HepG2 (cell line): ENCODE measurements at regions not wholly inside any gene's neighbourhood (a gene's known extent, or its start where the extent isn't known, plus 50 kb on each side); places are given as distances from the start of the nearest gene placed in this dataset.

Experiments used
- ATAC-seq: fragments of 200-7000 bp; cut with Tn5 transposase; 3 replicates; pipeline ENCODE4 v1.9.1; 2020; ENCODE audit warnings: mild to moderate bottlenecking, moderate library complexity
- BruUV-seq: library from RNA; stranded (reverse); fragments of 400-500 nt; replicated peaks from 2 replicates; lab custom pipeline; 2021; lab: Mats Ljungman, UMichigan
- CTCF ChIA-PET: fragments of 300-600 bp; formaldehyde crosslinking; extraction: SDS; loops from one replicate; lab custom pipeline; 2021; ENCODE audit warnings: low total read pairs, inconsistent platforms, low intra/inter-chr PET ratio; lab: Yijun Ruan, JAX
- POLR2A ChIA-PET: fragments of 350-600 bp; sonication (Branson Sonifier 250); formaldehyde crosslinking; loops from one replicate; lab custom pipeline; 2020; ENCODE audit warnings: antibody characterized with exemption, inconsistent platforms; lab: Yijun Ruan, JAX
- DNase-seq: peaks from one replicate; pipeline ENCODE4 v3.0.0-alpha.2; 2015; ENCODE audit warnings: low spot score
- FAIRE-seq: peaks from 3 replicates; lab custom pipeline; 2011; peaks lifted over from hg19 to GRCh38; lab: Jason Lieb, UNC
- H2AFZ ChIP-seq: one replicate; pipeline ENCODE4 v1.6.1; 2011; ENCODE audit warnings: low read length, inconsistent platforms
- H3K27ac ChIP-seq: fragments of 300-600 bp; 3 replicates; pipeline ENCODE4 v1.8.0; 2011; ENCODE audit warnings: mixed run types, mild to moderate bottlenecking, mixed read lengths, low read length, inconsistent platforms; ENCODE audit not compliant: insufficient read depth; ENCODE audit errors: extremely low read length
- H3K27me3 ChIP-seq, 2 experiments: fragments of 200-600 bp in 1 of 2; 2 replicates in 1 of 2; 3 replicates in 1 of 2; pipeline versions ENCODE4 v1.6.0 to v1.8.0; 2011; ENCODE audit warnings: low read length in 2 of 2, mild to moderate bottlenecking in 2 of 2, moderate library complexity in 2 of 2, inconsistent platforms in 1 of 2; ENCODE audit not compliant: insufficient read depth in 2 of 2, control insufficient read depth in 1 of 2
- H3K36me3 ChIP-seq, 2 experiments: fragments of 200-600 bp in 1 of 2; replicated peaks in 1 of 2; 2 replicates in 1 of 2; 3 replicates in 1 of 2; pipeline versions ENCODE4 v1.5.1 to v1.8.0; 2011; ENCODE audit warnings: low read length in 2 of 2, inconsistent platforms in 1 of 2; ENCODE audit not compliant: insufficient read depth in 2 of 2, control insufficient read depth in 1 of 2
- H3K4me1 ChIP-seq: 2 replicates; pipeline ENCODE4 v1.5.1; 2012; ENCODE audit warnings: low read length, inconsistent platforms; ENCODE audit not compliant: insufficient read depth
- H3K4me2 ChIP-seq: 2 replicates; pipeline ENCODE4 v1.6.0; 2011; ENCODE audit warnings: low read depth, low read length, inconsistent platforms
- H3K4me3 ChIP-seq, 3 experiments: fragments of 200-600 bp in 1 of 3; sonication (generic), shearing (Covaris generic) in 1 of 3; replicated peaks in 1 of 3; 2 replicates each; pipeline ENCODE4 v1.5.1; 2011 to 2016; ENCODE audit warnings: low read length in 3 of 3, inconsistent platforms in 2 of 3, low read depth in 2 of 3, mild to moderate bottlenecking in 2 of 3, control low read depth in 1 of 3, mixed read lengths in 1 of 3; ENCODE audit not compliant: insufficient read depth in 1 of 3
- H3K79me2 ChIP-seq: one replicate; pipeline ENCODE4 v1.6.1; 2011; ENCODE audit warnings: low read length, inconsistent platforms; ENCODE audit not compliant: insufficient read depth
- H3K9ac ChIP-seq: 2 replicates; pipeline ENCODE4 v1.6.0; 2011; ENCODE audit warnings: mild to moderate bottlenecking, low read depth, low read length, inconsistent platforms; ENCODE audit not compliant: insufficient read depth
- H3K9me3 ChIP-seq: 2 replicates; pipeline ENCODE4 v1.5.1; 2012; ENCODE audit warnings: mild to moderate bottlenecking, low read length
- H4K20me1 ChIP-seq: 2 replicates; pipeline ENCODE4 v1.6.0; 2011; ENCODE audit warnings: inconsistent platforms, mild to moderate bottlenecking, low read length, moderate library complexity; ENCODE audit not compliant: insufficient read depth
- ARID2 ChIP-seq: sonication (generic); formaldehyde crosslinking; IDR thresholded peaks from 2 replicates; pipeline ENCODE4 v1.8.1; 2022; ENCODE audit warnings: mild to moderate bottlenecking, missing genetic modification reagents, borderline replicate concordance
- BHLHE40 ChIP-seq: IDR thresholded peaks from 2 replicates; pipeline ENCODE4 v1.6.1; 2011; ENCODE audit warnings: low read length, improper control_type of control experiment
- CBFB ChIP-seq: sonication (generic); formaldehyde crosslinking; IDR thresholded peaks from 2 replicates; pipeline ENCODE4 v1.4.0; 2020; ENCODE audit warnings: missing genetic modification reagents
- DPF2 ChIP-seq: sonication (generic); formaldehyde crosslinking; IDR thresholded peaks from 2 replicates; pipeline ENCODE4 v1.4.0; 2020; ENCODE audit warnings: mild to moderate bottlenecking, low read depth, missing genetic modification reagents, borderline replicate concordance
- KDM5A ChIP-seq: fragments of 200-600 bp; sonication (generic); IDR thresholded peaks from 2 replicates; pipeline ENCODE4 v1.7.0; 2018; ENCODE audit warnings: antibody characterized with exemption, mild to moderate bottlenecking, low read length, borderline replicate concordance
- MBNL3 ChIP-seq: fragments of 250-450 bp; sonication (Bioruptor Pico); conservative IDR thresholded peaks from 2 replicates; pipeline ENCODE4 v1.8.0; 2022; ENCODE audit warnings: mild to moderate bottlenecking, inconsistent platforms
- MEF2D ChIP-seq: sonication (generic); formaldehyde crosslinking; IDR thresholded peaks from 2 replicates; pipeline ENCODE4 v1.5.1; 2020; ENCODE audit warnings: mild to moderate bottlenecking, missing genetic modification reagents
- MXD4 ChIP-seq: IDR thresholded peaks from 2 replicates; pipeline ENCODE4 v1.6.1; 2016; ENCODE audit warnings: mild to moderate bottlenecking, missing biosample characterization, missing genetic modification reagents
- MYNN ChIP-seq: sonication (generic); formaldehyde crosslinking; IDR thresholded peaks from 2 replicates; pipeline ENCODE4 v1.4.0; 2020; ENCODE audit warnings: mild to moderate bottlenecking, low read depth, missing genetic modification reagents
- NPAS2 ChIP-seq: sonication (generic); formaldehyde crosslinking; IDR thresholded peaks from 2 replicates; pipeline ENCODE4 v1.8.0; 2022; ENCODE audit warnings: mild to moderate bottlenecking, missing genetic modification reagents, borderline replicate concordance
- ZEB1 ChIP-seq: IDR thresholded peaks from 2 replicates; pipeline ENCODE4 v1.6.1; 2012; ENCODE audit warnings: mild to moderate bottlenecking, low read depth, inconsistent platforms; ENCODE audit not compliant: insufficient replicate concordance
- ZNF713 ChIP-seq: sonication (generic); formaldehyde crosslinking; IDR thresholded peaks from 2 replicates; pipeline ENCODE4 v1.4.0; 2020; ENCODE audit warnings: mild to moderate bottlenecking, missing genetic modification reagents
- ZSCAN12 ChIP-seq: sonication (generic); formaldehyde crosslinking; IDR thresholded peaks from 2 replicates; pipeline ENCODE4 v1.9.0; 2021; ENCODE audit warnings: mild to moderate bottlenecking, missing genetic modification reagents
- ZSCAN30 ChIP-seq: sonication (generic); formaldehyde crosslinking; IDR thresholded peaks from 2 replicates; pipeline ENCODE4 v1.5.0; 2020; ENCODE audit warnings: mild to moderate bottlenecking, missing genetic modification reagents
- WGBS: methylation state at CpG from one replicate; pipeline ENCODE4 v1.1.6; 2017; ENCODE audit warnings: low lambda C conversion rate; 5-methylcytosine and 5-hydroxymethylcytosine counted together
- in situ Hi-C: cut with HindIII; loops from 2 replicates; pipeline ENCODE4 v1.10.0; 2017; ENCODE audit warnings: low pct_unique_long_range_greater_than_20kb; ENCODE audit not compliant: extremely low pct_ligation_motif_present
- intact Hi-C: fragments of 100-400 bp; cut with micrococcal nuclease; formaldehyde crosslinking; loops from one replicate; pipeline ENCODE4 v1.10.0; 2022; ENCODE audit not compliant: unreplicated experiment
- TF ChIP-seq, protein P1 (sequence below): sonication (generic); formaldehyde crosslinking; IDR thresholded peaks from 2 replicates; pipeline ENCODE4 v1.8.1; 2023; ENCODE audit warnings: mild to moderate bottlenecking, missing genetic modification reagents
- TF ChIP-seq, protein P2 (sequence below), 2 experiments: sonication (generic) in 1 of 2; formaldehyde crosslinking in 1 of 2; IDR thresholded peaks; 2 replicates each; pipeline versions ENCODE4 v1.6.1 to v1.9.0; 2014 to 2022; ENCODE audit warnings: antibody characterized with exemption in 1 of 2, borderline replicate concordance in 1 of 2, inconsistent platforms in 1 of 2, low read depth in 1 of 2, missing genetic modification reagents in 1 of 2

DNA sequence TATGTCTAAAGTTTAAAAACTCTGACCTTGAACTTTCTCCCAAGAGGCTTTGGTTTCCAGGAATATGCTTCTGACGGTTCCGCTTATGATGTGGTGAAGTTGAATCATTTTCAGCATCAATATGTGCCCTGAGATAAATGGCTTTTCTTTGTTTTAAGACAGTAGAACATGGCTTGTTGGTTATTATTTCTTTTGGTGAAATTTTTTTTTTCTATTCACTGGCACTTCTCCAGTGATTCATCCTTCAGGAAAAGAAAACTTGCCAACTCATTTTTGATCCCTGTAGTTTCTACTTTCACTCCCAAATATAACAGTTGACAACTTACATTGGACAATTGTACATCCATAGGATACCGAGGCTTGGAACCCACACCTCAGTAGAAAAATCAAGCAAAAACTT lies 1301.2 kb upstream of the FLRT2 start:
- WGBS, result 8% methylated on average over 3 of the region's 3 CpGs
- TF ChIP-seq MXD4 (CRISPR knock-in tag), result no peak
- no peak for TF ChIP-seq CBFB (CRISPR knock-in tag)
- TF ChIP-seq, protein P1, sequence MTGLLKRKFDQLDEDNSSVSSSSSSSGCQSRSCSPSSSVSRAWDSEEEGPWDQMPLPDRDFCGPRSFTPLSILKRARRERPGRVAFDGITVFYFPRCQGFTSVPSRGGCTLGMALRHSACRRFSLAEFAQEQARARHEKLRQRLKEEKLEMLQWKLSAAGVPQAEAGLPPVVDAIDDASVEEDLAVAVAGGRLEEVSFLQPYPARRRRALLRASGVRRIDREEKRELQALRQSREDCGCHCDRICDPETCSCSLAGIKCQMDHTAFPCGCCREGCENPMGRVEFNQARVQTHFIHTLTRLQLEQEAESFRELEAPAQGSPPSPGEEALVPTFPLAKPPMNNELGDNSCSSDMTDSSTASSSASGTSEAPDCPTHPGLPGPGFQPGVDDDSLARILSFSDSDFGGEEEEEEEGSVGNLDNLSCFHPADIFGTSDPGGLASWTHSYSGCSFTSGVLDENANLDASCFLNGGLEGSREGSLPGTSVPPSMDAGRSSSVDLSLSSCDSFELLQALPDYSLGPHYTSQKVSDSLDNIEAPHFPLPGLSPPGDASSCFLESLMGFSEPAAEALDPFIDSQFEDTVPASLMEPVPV (CRISPR knock-in tag), result no peak
- no peak for TF ChIP-seq NPAS2 (CRISPR knock-in tag)
- TF ChIP-seq ARID2 (CRISPR knock-in tag), result no peak
- no peak for TF ChIP-seq ZSCAN12 (CRISPR knock-in tag)
- no peak for TF ChIP-seq ZSCAN30 (CRISPR knock-in tag)
- TF ChIP-seq, protein P2, sequence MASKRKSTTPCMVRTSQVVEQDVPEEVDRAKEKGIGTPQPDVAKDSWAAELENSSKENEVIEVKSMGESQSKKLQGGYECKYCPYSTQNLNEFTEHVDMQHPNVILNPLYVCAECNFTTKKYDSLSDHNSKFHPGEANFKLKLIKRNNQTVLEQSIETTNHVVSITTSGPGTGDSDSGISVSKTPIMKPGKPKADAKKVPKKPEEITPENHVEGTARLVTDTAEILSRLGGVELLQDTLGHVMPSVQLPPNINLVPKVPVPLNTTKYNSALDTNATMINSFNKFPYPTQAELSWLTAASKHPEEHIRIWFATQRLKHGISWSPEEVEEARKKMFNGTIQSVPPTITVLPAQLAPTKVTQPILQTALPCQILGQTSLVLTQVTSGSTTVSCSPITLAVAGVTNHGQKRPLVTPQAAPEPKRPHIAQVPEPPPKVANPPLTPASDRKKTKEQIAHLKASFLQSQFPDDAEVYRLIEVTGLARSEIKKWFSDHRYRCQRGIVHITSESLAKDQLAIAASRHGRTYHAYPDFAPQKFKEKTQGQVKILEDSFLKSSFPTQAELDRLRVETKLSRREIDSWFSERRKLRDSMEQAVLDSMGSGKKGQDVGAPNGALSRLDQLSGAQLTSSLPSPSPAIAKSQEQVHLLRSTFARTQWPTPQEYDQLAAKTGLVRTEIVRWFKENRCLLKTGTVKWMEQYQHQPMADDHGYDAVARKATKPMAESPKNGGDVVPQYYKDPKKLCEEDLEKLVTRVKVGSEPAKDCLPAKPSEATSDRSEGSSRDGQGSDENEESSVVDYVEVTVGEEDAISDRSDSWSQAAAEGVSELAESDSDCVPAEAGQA (IDR thresholded peaks at IDR 0.05; ENCODE audit: low read depth), result no peak
- TF ChIP-seq, protein P2 (CRISPR knock-in tag; IDR thresholded peaks at IDR 0.05; ENCODE audit: borderline replicate concordance), result no peak
- TF ChIP-seq DPF2 (CRISPR knock-in tag), result no peak
- TF ChIP-seq ZEB1, result no peak
- TF ChIP-seq ZNF713 (CRISPR knock-in tag), result no peak
- no peak for TF ChIP-seq BHLHE40
- no peak for TF ChIP-seq MYNN (CRISPR knock-in tag)
- TF ChIP-seq MEF2D (CRISPR knock-in tag), result no peak
- no peak for TF ChIP-seq MBNL3
- TF ChIP-seq KDM5A, result no peak

More for the DNA sequence above, 1301.2 kb upstream of the FLRT2 start:
- Histone ChIP-seq H3K27ac (no peak overlapping the region), H3K36me3 (no peaks in the 10 kb centered on the region), H4K20me1 (no peaks in the 10 kb centered on the region), H3K27me3 (no peaks in the 10 kb centered on the region), H3K9ac (no peak overlapping the region), H3K4me1 (no peaks in the 10 kb centered on the region), H2AFZ (no peak overlapping the region), H3K79me2 (no peaks in the 10 kb centered on the region), H3K4me2 (no peak overlapping the region), H3K9me3 (peaks cover 94% of the 10 kb centered on the region), H3K4me3 (no peak overlapping the region)
- DNase-seq (no peak), ATAC-seq (no peak), FAIRE-seq (no peak)
- no TSS peak for BruUV-seq
- CTCF ChIA-PET, result no interaction called here
- POLR2A ChIA-PET, result no interaction called here
- in situ Hi-C loops (no loop called here), intact Hi-C loops (no loop called here)
